H9 (cell line): ENCODE measurements at regions not wholly inside any gene's neighbourhood (a gene's known extent, or its start where the extent isn't known, plus 50 kb on each side); places are given as distances from the start of the nearest gene placed in this dataset.

ENCODE experiments used
- DNase-seq: peaks from one replicate; pipeline ENCODE4 v3.0.0-alpha.2; 2017
- H2AFZ ChIP-seq: one replicate; pipeline ENCODE4 v1.6.1; 2013; ENCODE audit warnings: mild to moderate bottlenecking, low read length, control low read depth, moderate library complexity
- H2AK5ac ChIP-seq: 2 replicates; pipeline ENCODE4 v1.6.1; 2013; ENCODE audit warnings: low read length, control low read depth, mixed read lengths; ENCODE audit not compliant: insufficient read length
- H2BK120ac ChIP-seq: one replicate; pipeline ENCODE4 v1.6.1; 2013; ENCODE audit warnings: low read depth, mild to moderate bottlenecking, low read length, control low read depth, inconsistent platforms; ENCODE audit not compliant: poor library complexity, severe bottlenecking
- H2BK12ac ChIP-seq: 2 replicates; pipeline ENCODE4 v1.6.1; 2013; ENCODE audit warnings: low read length, control low read depth, mixed read lengths, low read depth; ENCODE audit not compliant: insufficient read length
- H2BK15ac ChIP-seq: 2 replicates; pipeline ENCODE4 v1.6.1; 2013; ENCODE audit warnings: low read depth, low read length, control low read depth
- H2BK20ac ChIP-seq: one replicate; pipeline ENCODE4 v1.6.1; 2013; ENCODE audit warnings: low read depth, mild to moderate bottlenecking, low read length, control low read depth, inconsistent platforms; ENCODE audit not compliant: poor library complexity, severe bottlenecking
- H2BK5ac ChIP-seq: 2 replicates; pipeline ENCODE4 v1.6.1; 2013; ENCODE audit warnings: low read length, control low read depth, mixed read lengths; ENCODE audit not compliant: insufficient read length
- H3K14ac ChIP-seq: 2 replicates; pipeline ENCODE4 v1.6.1; 2013; ENCODE audit warnings: low read length, control low read depth; ENCODE audit not compliant: insufficient read depth
- H3K18ac ChIP-seq: 2 replicates; pipeline ENCODE4 v1.6.1; 2013; ENCODE audit warnings: low read depth, mild to moderate bottlenecking, mixed read lengths, low read length, control low read depth; ENCODE audit not compliant: insufficient read length
- H3K23ac ChIP-seq: 2 replicates; pipeline ENCODE4 v1.6.1; 2013; ENCODE audit warnings: low read length, control low read depth, mixed read lengths, low read depth; ENCODE audit not compliant: insufficient read length
- H3K23me2 ChIP-seq: 2 replicates; pipeline ENCODE4 v1.6.1; 2013; ENCODE audit warnings: low read depth, mild to moderate bottlenecking, mixed read lengths, low read length, control low read depth; ENCODE audit not compliant: insufficient read length, poor library complexity, severe bottlenecking
- H3K27ac ChIP-seq: 2 replicates; pipeline ENCODE4 v1.5.1; 2013; ENCODE audit warnings: low read length, control low read depth, mixed read lengths, low read depth; ENCODE audit not compliant: insufficient read length
- H3K27me3 ChIP-seq: 2 replicates; pipeline ENCODE4 v1.6.1; 2013; ENCODE audit warnings: low read length, control low read depth, inconsistent platforms; ENCODE audit not compliant: insufficient read depth
- H3K4ac ChIP-seq: 2 replicates; pipeline ENCODE4 v1.6.1; 2013; ENCODE audit warnings: low read depth, mild to moderate bottlenecking, control low read depth, inconsistent platforms, low read length, moderate library complexity
- H3K4me1 ChIP-seq: 2 replicates; pipeline ENCODE4 v1.6.1; 2013; ENCODE audit warnings: low read length, control low read depth, inconsistent platforms; ENCODE audit not compliant: insufficient read depth
- H3K4me2 ChIP-seq: 2 replicates; pipeline ENCODE4 v1.6.1; 2013; ENCODE audit warnings: low read length, control low read depth, mixed read lengths; ENCODE audit not compliant: insufficient read length, insufficient read depth
- H3K56ac ChIP-seq: 2 replicates; pipeline ENCODE4 v1.6.1; 2013; ENCODE audit warnings: low read depth, mild to moderate bottlenecking, mixed read lengths, low read length, control low read depth; ENCODE audit not compliant: insufficient read length
- H3K79me1 ChIP-seq: 2 replicates; pipeline ENCODE4 v1.6.1; 2013; ENCODE audit warnings: low read depth, mild to moderate bottlenecking, moderate library complexity, low read length, control low read depth, inconsistent platforms; ENCODE audit not compliant: insufficient read depth, poor library complexity, severe bottlenecking
- H3K79me2 ChIP-seq: 2 replicates; pipeline ENCODE4 v1.6.1; 2013; ENCODE audit warnings: low read length, control low read depth, inconsistent platforms; ENCODE audit not compliant: insufficient read depth
- H3K9ac ChIP-seq: 2 replicates; pipeline ENCODE4 v1.6.1; 2013; ENCODE audit warnings: low read length, control low read depth, mixed read lengths; ENCODE audit not compliant: insufficient read length; ENCODE audit errors: extremely low read depth
- H3K9me3 ChIP-seq: one replicate; pipeline ENCODE4 v1.6.1; 2013; ENCODE audit warnings: low read depth, low read length, inconsistent platforms; ENCODE audit not compliant: control insufficient read depth
- H3T11ph ChIP-seq: one replicate; pipeline ENCODE4 v1.6.1; 2013; ENCODE audit warnings: mild to moderate bottlenecking, low read length, control low read depth, inconsistent platforms
- H4K20me1 ChIP-seq: one replicate; pipeline ENCODE4 v1.6.1; 2013; ENCODE audit not compliant: control insufficient read depth, insufficient read length, insufficient read depth
- H4K5ac ChIP-seq: 2 replicates; pipeline ENCODE4 v1.6.1; 2013; ENCODE audit warnings: low read depth, mild to moderate bottlenecking, mixed read lengths, low read length, control low read depth; ENCODE audit not compliant: insufficient read length
- H4K8ac ChIP-seq: replicated peaks from 2 replicates; pipeline ENCODE4 v1.6.1; 2013; ENCODE audit warnings: low read length, control low read depth, mixed read lengths, low read depth; ENCODE audit not compliant: insufficient read length
- H4K91ac ChIP-seq: 2 replicates; pipeline ENCODE4 v1.6.1; 2013; ENCODE audit warnings: low read depth, mild to moderate bottlenecking, moderate library complexity, mixed read lengths, low read length, control low read depth; ENCODE audit not compliant: insufficient read length
- H3K27ac Mint-ChIP-seq, 3 experiments: 2 replicates in 2 of 3; 3 replicates in 1 of 3; pipeline ENCODE4 v1.8.0; 2020 to 2021; ENCODE audit warnings: mixed read lengths in 3 of 3, mild to moderate bottlenecking in 1 of 3, moderate library complexity in 1 of 3
- H3K27me3 Mint-ChIP-seq: 2 replicates; pipeline ENCODE4 v1.8.0; 2021; ENCODE audit warnings: low read depth, mild to moderate bottlenecking, moderate library complexity, mixed read lengths
- H3K36me3 Mint-ChIP-seq, 3 experiments: 2 replicates in 2 of 3; 3 replicates in 1 of 3; pipeline ENCODE4 v1.8.0; 2020 to 2021; ENCODE audit warnings: low read depth in 3 of 3, mixed read lengths in 3 of 3; ENCODE audit not compliant: insufficient read depth in 1 of 3
- H3K4me1 Mint-ChIP-seq, 2 experiments: 2 replicates each; pipeline ENCODE4 v1.8.0; 2020; ENCODE audit warnings: mixed read lengths in 2 of 2
- H3K4me3 Mint-ChIP-seq, 2 experiments: 2 replicates in 1 of 2; 3 replicates in 1 of 2; pipeline ENCODE4 v1.8.0; 2020 to 2021; ENCODE audit warnings: mild to moderate bottlenecking in 2 of 2, mixed read lengths in 2 of 2, moderate library complexity in 1 of 2
- H3K9me3 Mint-ChIP-seq, 2 experiments: 2 replicates in 1 of 2; 3 replicates in 1 of 2; pipeline ENCODE4 v1.8.0; 2020; ENCODE audit warnings: mild to moderate bottlenecking in 2 of 2, mixed read lengths in 2 of 2, moderate library complexity in 1 of 2
- CTCF ChIP-seq: fragments of 200-600 bp; sonication (generic); conservative IDR thresholded peaks from 3 replicates; pipeline ENCODE4 v1.8.0; 2021; ENCODE audit warnings: antibody characterized with exemption, mild to moderate bottlenecking
- WGBS: extraction: QIAGEN DNeasy Blood & Tissue Kit; methylation state at CpG from one replicate; pipeline ENCODE4 v1.1.7; 2013; ENCODE audit warnings: missing lambda C conversion rate, low lambda C conversion rate, mixed read lengths; ENCODE audit not compliant: insufficient read length; ENCODE audit errors: extremely low coverage; 5-methylcytosine and 5-hydroxymethylcytosine counted together

- no peak overlapping the region for H3K4me3 Mint-ChIP-seq
- no peak for TF ChIP-seq CTCF
- no peak overlapping the region for H2BK12ac ChIP-seq
- no peak overlapping the region for H3K4me2 ChIP-seq
- no peak overlapping the region for H3K9ac ChIP-seq
- H3K4me1 Mint-ChIP-seq = no peaks in the 10 kb centered on the region
- no peak overlapping the region for H3K56ac ChIP-seq
- H4K91ac ChIP-seq = no peak overlapping the region
- H3K23ac ChIP-seq = no peak overlapping the region
- DNase-seq = no peak
- no peak overlapping the region for H3K27ac ChIP-seq
- H4K8ac ChIP-seq = no peak overlapping the region
- H3K27ac Mint-ChIP-seq = no peak overlapping the region
- no peak overlapping the region for H3T11ph ChIP-seq
- H2AK5ac ChIP-seq = no peak overlapping the region
- H3K27me3 Mint-ChIP-seq = no peaks in the 10 kb centered on the region
- H2AFZ ChIP-seq = no peak overlapping the region
- no peaks in the 10 kb centered on the region for H3K9me3 Mint-ChIP-seq
- no peak overlapping the region for H3K18ac ChIP-seq
- no peak overlapping the region for H2BK120ac ChIP-seq
- H3K79me2 ChIP-seq = no peaks in the 10 kb centered on the region
- no peaks in the 10 kb centered on the region for H4K20me1 ChIP-seq
- H2BK20ac ChIP-seq = no peak overlapping the region
- H2BK5ac ChIP-seq = no peak overlapping the region
- H3K27me3 ChIP-seq = no peaks in the 10 kb centered on the region
- no peaks in the 10 kb centered on the region for H3K79me1 ChIP-seq
- H2BK15ac ChIP-seq = no peak overlapping the region
- H3K9me3 ChIP-seq = no peaks in the 10 kb centered on the region
- H3K4ac ChIP-seq = no peak overlapping the region
- H3K14ac ChIP-seq = no peak overlapping the region
- WGBS = no CpG with 5 or more reads among the region's 1 CpG
- H4K5ac ChIP-seq = no peak overlapping the region
- H3K36me3 Mint-ChIP-seq = no peaks in the 10 kb centered on the region
- H3K4me1 ChIP-seq = no peaks in the 10 kb centered on the region
- no peaks in the 10 kb centered on the region for H3K23me2 ChIP-seq
Observed at GRCh38 chr14:56049536-56049935, 68.7 kb upstream of the PELI2 start.
